Lower lobe of right lung (tissue), 2 donors: ENCODE measurements at regions not wholly inside any gene's neighbourhood (a gene's known extent, or its start where the extent isn't known, plus 50 kb on each side); places are given as distances from the start of the nearest gene placed in this dataset.

Experiments used
- ATAC-seq, 2 donors: fragments of 200-7000 bp; cut with Tn5 transposase; one replicate each; pipeline ENCODE4 v1.9.1; 2020 to 2022; ENCODE audit warnings: mild to moderate bottlenecking in 2 of 2, moderate library complexity in 2 of 2
- DNase-seq: peaks from one replicate; pipeline ENCODE4 v3.0.0-alpha.2; 2020
- H3K27ac ChIP-seq: fragments of 200-600 bp; one replicate; pipeline ENCODE4 v1.8.0; 2022
- H3K27me3 ChIP-seq: fragments of 200-600 bp; one replicate; pipeline ENCODE4 v1.8.0; 2022; ENCODE audit warnings: low read depth
- H3K36me3 ChIP-seq: fragments of 200-600 bp; one replicate; pipeline ENCODE4 v1.8.0; 2022; ENCODE audit warnings: mild to moderate bottlenecking
- H3K4me1 ChIP-seq: fragments of 200-600 bp; one replicate; pipeline ENCODE4 v1.8.0; 2022
- H3K4me3 ChIP-seq: fragments of 200-600 bp; one replicate; pipeline ENCODE4 v1.8.0; 2022; ENCODE audit warnings: mild to moderate bottlenecking
- H3K9me3 ChIP-seq: fragments of 200-600 bp; one replicate; pipeline ENCODE4 v1.8.0; 2022
- intact Hi-C: fragments of 100-400 bp; cut with DNase I; formaldehyde crosslinking; loops from one replicate; pipeline ENCODE4 v1.11.0; 2022
- TF ChIP-seq, protein P1 (sequence below): fragments of 200-600 bp; IDR thresholded peaks from one replicate; pipeline ENCODE4 v1.8.0; 2022; ENCODE audit warnings: antibody characterized with exemption, mild to moderate bottlenecking
- donor health status: DM: no; HTN: yes; CAD: no; lungs with severe emphysema.

DNA sequence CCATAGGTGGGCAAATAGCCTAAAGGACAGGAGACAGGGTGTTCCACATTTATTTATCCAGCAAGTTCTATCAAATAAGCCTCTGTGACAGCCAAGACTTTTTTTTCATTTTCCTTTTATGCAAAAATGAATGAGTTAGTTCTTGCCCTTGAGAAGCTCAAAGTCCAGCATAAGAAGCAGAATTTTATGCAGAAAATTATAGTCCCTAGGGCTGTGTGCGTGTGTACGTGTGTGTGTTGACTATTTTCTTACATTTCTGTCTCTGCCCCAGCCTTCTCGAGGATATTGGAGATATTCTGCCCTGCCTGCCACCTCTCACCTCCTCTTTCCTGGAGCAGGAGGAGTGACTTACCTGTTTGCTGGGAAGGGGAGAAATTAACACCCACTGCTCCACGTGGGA is 221.9 kb downstream of the SREK1 start:
- no peak for DNase-seq
- intact Hi-C loops = no loop called here

GRCh38 chr5:66367814-66368541 is 223.9 kb downstream of the SREK1 start:
- no peaks in the 10 kb centered on the region for H3K36me3 ChIP-seq
- H3K27me3 ChIP-seq = no peaks in the 10 kb centered on the region
- ATAC-seq (no peak), DNase-seq (no peak)
- TF ChIP-seq, protein P1, sequence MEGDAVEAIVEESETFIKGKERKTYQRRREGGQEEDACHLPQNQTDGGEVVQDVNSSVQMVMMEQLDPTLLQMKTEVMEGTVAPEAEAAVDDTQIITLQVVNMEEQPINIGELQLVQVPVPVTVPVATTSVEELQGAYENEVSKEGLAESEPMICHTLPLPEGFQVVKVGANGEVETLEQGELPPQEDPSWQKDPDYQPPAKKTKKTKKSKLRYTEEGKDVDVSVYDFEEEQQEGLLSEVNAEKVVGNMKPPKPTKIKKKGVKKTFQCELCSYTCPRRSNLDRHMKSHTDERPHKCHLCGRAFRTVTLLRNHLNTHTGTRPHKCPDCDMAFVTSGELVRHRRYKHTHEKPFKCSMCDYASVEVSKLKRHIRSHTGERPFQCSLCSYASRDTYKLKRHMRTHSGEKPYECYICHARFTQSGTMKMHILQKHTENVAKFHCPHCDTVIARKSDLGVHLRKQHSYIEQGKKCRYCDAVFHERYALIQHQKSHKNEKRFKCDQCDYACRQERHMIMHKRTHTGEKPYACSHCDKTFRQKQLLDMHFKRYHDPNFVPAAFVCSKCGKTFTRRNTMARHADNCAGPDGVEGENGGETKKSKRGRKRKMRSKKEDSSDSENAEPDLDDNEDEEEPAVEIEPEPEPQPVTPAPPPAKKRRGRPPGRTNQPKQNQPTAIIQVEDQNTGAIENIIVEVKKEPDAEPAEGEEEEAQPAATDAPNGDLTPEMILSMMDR = no peak
- H3K4me3 ChIP-seq = no peak overlapping the region
- no peaks in the 10 kb centered on the region for H3K9me3 ChIP-seq
- H3K4me1 ChIP-seq = no peaks in the 10 kb centered on the region
- intact Hi-C loops = no loop called here
- H3K27ac ChIP-seq = no peak overlapping the region

More for the DNA sequence above, 221.9 kb downstream of the SREK1 start:
- no peak for ATAC-seq
- Histone ChIP-seq H3K4me3 (no peak overlapping the region), H3K9me3 (no peaks in the 10 kb centered on the region), H3K27me3 (no peaks in the 10 kb centered on the region), H3K36me3 (no peaks in the 10 kb centered on the region), H3K4me1 (no peaks in the 10 kb centered on the region), H3K27ac (no peak overlapping the region)
- TF ChIP-seq, protein P1 = no peak

DNA sequence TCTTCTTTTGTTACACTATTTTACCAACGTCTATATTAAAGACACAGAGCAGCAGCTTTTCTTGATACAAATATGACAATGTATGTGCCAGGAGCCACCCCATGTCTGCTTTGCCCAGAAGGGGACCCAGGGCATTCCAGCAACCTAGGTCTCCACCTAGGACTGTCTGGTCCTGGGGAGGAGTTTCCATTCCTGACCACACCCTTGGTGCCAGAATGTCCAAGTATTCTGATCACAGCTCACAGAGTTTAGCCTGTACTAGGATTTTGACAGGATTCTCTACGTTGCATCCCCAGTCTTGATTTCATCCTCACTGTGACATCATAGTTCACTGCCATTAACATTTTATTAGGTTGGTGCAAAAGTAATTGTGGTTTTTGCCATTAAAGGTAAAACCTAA is 224.7 kb downstream of the SREK1 start:
- DNase-seq = no peak
- TF ChIP-seq, protein P1 = no peak
- Histone ChIP-seq H3K36me3 (no peaks in the 10 kb centered on the region), H3K4me1 (no peaks in the 10 kb centered on the region), H3K4me3 (no peak overlapping the region), H3K27ac (no peak overlapping the region), H3K9me3 (no peaks in the 10 kb centered on the region), H3K27me3 (no peaks in the 10 kb centered on the region)
- intact Hi-C loops = no loop called here
- ATAC-seq = no peak

DNA sequence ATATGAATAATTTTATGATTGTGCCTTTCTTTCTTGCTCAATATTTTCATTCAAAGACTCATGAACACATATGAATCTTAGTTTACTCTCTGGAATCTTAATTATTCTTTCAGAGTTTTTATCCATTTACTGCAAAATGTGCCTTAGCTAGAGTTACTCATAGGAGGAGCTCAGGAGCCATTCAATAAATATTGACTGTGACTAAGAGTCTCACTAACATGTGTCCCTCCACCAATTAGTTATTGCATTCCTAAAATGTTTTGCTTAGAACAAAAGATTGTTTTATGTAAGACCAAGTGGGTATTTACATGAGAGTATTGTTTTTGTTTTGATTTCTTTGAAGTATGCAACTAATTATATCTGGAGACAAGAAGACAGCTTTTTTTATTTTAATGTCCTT is 218.4 kb upstream of the MAST4 start:
- no peak overlapping the region for H3K4me3 ChIP-seq
- intact Hi-C loops = no loop called here
- no peak for ATAC-seq
- TF ChIP-seq, protein P1 = no peak
- H3K27me3 ChIP-seq = no peaks in the 10 kb centered on the region
- H3K4me1 ChIP-seq = no peaks in the 10 kb centered on the region
- H3K9me3 ChIP-seq = no peaks in the 10 kb centered on the region
- DNase-seq = no peak
- H3K36me3 ChIP-seq = no peaks in the 10 kb centered on the region
- H3K27ac ChIP-seq = no peak overlapping the region

DNA sequence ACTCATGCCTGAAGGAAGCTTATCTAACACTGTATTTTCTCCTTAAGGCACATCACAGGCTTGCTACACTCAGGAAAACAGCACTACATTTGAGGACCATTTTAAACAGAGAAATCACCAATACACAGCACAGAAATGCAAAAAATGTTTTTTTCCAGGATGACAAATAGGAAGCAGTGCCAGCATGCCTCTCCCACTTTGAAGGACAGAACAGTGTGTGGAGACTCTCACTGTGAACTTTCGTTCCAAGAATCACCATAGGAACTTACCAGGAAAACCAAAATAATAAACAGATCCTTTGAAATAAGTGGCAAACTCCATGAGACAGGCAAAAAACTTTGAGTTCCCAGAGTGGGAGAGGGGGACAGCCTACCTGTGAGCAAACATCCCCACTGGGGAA is 217.8 kb upstream of the MAST4 start:
- no peak for ATAC-seq
- TF ChIP-seq, protein P1 = no peak

More for the DNA sequence above, 217.8 kb upstream of the MAST4 start:
- DNase-seq = no peak
- H3K9me3 ChIP-seq = no peaks in the 10 kb centered on the region
- no peaks in the 10 kb centered on the region for H3K27me3 ChIP-seq
- no peaks in the 10 kb centered on the region for H3K4me1 ChIP-seq
- H3K36me3 ChIP-seq = no peaks in the 10 kb centered on the region
- no peak overlapping the region for H3K27ac ChIP-seq
- intact Hi-C loops = no loop called here
- no peak overlapping the region for H3K4me3 ChIP-seq
